ENCODE measurements at regions not wholly inside any gene's neighbourhood (a gene's known extent, or its start where the extent isn't known, plus 50 kb on each side); places are given as distances from the start of the nearest gene placed in this dataset.

DNA sequence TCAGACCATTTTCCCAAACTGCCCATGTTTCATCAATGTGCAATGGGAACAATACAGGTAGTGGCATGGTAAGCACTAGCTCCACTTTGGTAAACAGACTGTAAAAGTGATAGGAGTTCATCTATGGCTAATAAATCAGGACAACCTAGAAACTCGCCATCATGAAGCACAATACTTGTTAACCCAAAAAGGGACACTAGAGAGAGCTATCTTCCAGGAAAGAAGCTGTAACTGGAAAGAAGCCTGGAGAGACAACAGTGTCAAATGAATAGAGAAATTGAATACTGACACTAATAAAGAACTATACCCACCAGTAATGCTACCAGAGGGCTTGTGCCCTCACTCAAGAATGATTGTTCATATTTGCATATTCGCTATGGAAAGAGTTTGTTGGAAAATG is 164.7 kb upstream of the RGS18 start:
- DNase-seq (ENCODE audit: low spot score), result peak; percentile 31
- H3K27me3 ChIP-seq, result no peaks in the 10 kb centered on the region
- Mint-ChIP-seq H3K4me1 (no peaks in the 10 kb centered on the region), H3K9me3 (no peaks in the 10 kb centered on the region), H3K27ac (no peak overlapping the region), H3K27me3 (ENCODE audit: insufficient read depth, low read depth) (no peaks in the 10 kb centered on the region), H3K4me3 (no peak overlapping the region), H3K36me3 (no peaks in the 10 kb centered on the region)
- no peaks in the 10 kb centered on the region for H3F3A ChIP-seq (ENCODE audit: low read depth)
- no peak overlapping the region for H3K27ac ChIP-seq
- H3K9ac ChIP-seq, result no peak overlapping the region
- H4K20me1 ChIP-seq (ENCODE audit: low read depth), result no peaks in the 10 kb centered on the region
- no peak for TF ChIP-seq EZH2 (IDR thresholded peaks at IDR 0.05)
- no peak for TF ChIP-seq EZH2phosphoT487 (IDR thresholded peaks at IDR 0.05)
- TF ChIP-seq, protein P1, sequence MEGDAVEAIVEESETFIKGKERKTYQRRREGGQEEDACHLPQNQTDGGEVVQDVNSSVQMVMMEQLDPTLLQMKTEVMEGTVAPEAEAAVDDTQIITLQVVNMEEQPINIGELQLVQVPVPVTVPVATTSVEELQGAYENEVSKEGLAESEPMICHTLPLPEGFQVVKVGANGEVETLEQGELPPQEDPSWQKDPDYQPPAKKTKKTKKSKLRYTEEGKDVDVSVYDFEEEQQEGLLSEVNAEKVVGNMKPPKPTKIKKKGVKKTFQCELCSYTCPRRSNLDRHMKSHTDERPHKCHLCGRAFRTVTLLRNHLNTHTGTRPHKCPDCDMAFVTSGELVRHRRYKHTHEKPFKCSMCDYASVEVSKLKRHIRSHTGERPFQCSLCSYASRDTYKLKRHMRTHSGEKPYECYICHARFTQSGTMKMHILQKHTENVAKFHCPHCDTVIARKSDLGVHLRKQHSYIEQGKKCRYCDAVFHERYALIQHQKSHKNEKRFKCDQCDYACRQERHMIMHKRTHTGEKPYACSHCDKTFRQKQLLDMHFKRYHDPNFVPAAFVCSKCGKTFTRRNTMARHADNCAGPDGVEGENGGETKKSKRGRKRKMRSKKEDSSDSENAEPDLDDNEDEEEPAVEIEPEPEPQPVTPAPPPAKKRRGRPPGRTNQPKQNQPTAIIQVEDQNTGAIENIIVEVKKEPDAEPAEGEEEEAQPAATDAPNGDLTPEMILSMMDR (IDR thresholded peaks at IDR 0.05), result peak; percentile 49
- no peak overlapping the region for H3K4me2 ChIP-seq
- H3K79me2 ChIP-seq (ENCODE audit: low read depth), result no peaks in the 10 kb centered on the region
- H3K36me3 ChIP-seq, result no peaks in the 10 kb centered on the region
- no peaks in the 10 kb centered on the region for H3K4me1 ChIP-seq
- no peaks in the 10 kb centered on the region for H3K9me3 ChIP-seq (ENCODE audit: low read depth)
- peak overlapping the region; percentile 15 for H2AFZ ChIP-seq (replicated peaks)
- no peak overlapping the region for H3K4me3 ChIP-seq

DNA sequence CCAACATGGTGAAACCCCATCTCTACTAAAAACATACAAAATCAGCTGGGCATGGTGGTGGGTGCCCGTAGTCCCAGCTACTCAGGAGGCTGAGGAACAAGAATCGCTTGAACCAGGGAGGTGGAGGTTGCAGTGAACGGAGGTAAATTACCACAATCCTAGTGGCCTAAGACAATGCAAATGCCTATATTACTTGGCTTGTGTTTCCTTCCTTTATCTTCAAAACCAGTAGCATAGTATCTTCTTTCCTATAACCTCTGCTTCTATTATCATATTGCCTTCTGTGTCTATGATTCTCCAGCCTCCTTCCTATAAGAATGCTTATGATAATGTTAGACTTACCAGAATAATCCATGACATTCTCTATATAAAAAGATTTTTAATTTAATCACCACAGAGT is 156.2 kb upstream of the RGS18 start:
- no peaks in the 10 kb centered on the region for H3K79me2 ChIP-seq (ENCODE audit: low read depth)
- H3K27ac ChIP-seq, result no peak overlapping the region
- Mint-ChIP-seq H3K36me3 (no peaks in the 10 kb centered on the region), H3K27me3 (ENCODE audit: insufficient read depth, low read depth) (no peaks in the 10 kb centered on the region), H3K27ac (no peak overlapping the region), H3K4me1 (no peaks in the 10 kb centered on the region), H3K4me3 (no peak overlapping the region), H3K9me3 (no peaks in the 10 kb centered on the region)
- H3F3A ChIP-seq (ENCODE audit: low read depth), result peaks cover 5% of the 10 kb centered on the region
- H3K36me3 ChIP-seq, result no peaks in the 10 kb centered on the region
- no peak overlapping the region for H3K9ac ChIP-seq
- DNase-seq (ENCODE audit: low spot score), result no peak
- no peak overlapping the region for H3K4me2 ChIP-seq
- H3K9me3 ChIP-seq (ENCODE audit: low read depth), result no peaks in the 10 kb centered on the region
- TF ChIP-seq EZH2phosphoT487 (IDR thresholded peaks at IDR 0.05), result no peak
- TF ChIP-seq, protein P1 (IDR thresholded peaks at IDR 0.05), result no peak
- no peak for TF ChIP-seq EZH2 (IDR thresholded peaks at IDR 0.05)
- H3K27me3 ChIP-seq, result no peaks in the 10 kb centered on the region
- no peak overlapping the region for H2AFZ ChIP-seq (replicated peaks)
- no peaks in the 10 kb centered on the region for H3K4me1 ChIP-seq
- no peaks in the 10 kb centered on the region for H4K20me1 ChIP-seq (ENCODE audit: low read depth)
- H3K4me3 ChIP-seq, result no peak overlapping the region

DNA sequence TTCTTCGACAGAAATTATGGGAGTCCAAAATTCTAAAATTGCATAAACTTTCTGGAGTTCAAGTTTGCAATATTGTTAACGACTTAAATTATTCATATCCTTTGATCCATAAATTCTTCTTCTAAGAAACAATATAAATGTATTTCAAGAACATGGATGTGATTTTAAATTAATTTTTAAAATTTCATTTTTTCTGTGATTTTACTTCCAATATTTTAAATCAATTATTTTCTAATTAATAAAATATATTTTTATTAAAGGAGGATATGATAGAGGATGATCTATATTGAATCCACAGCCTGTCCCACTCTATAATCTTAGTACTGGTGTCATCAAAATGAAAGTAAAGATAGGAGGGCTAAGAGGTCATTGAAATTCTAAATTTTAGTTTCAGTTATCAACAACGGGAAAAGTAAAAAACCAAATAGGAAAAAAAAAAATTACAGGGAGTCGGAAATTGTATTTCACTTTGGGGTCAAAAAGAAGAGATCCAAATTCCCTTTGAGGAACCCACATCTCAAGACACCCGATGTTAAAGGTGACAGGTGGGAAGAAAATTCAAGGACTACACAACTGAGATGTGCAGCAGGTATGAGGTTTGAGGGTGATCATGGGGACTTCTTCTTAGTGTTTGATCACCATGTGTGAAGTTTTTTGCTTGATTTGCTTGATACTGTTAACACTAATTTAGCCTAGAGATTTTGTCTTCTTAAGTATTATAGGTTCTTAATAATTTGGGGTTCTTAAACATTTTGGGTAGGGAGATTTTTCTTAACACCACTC is 154.8 kb upstream of the RGS18 start:
- Histone ChIP-seq H3K4me2 (no peak overlapping the region), H3K4me1 (no peaks in the 10 kb centered on the region), H3K27ac (no peak overlapping the region), H4K20me1 (ENCODE audit: low read depth) (no peaks in the 10 kb centered on the region), H2AFZ (replicated peaks) (no peak overlapping the region), H3K4me3 (no peak overlapping the region), H3F3A (ENCODE audit: low read depth) (peaks cover 5% of the 10 kb centered on the region), H3K9ac (no peak overlapping the region), H3K36me3 (no peaks in the 10 kb centered on the region), H3K9me3 (ENCODE audit: low read depth) (no peaks in the 10 kb centered on the region), H3K79me2 (ENCODE audit: low read depth) (no peaks in the 10 kb centered on the region), H3K27me3 (no peaks in the 10 kb centered on the region)
- H3K4me1 Mint-ChIP-seq, result no peaks in the 10 kb centered on the region
- no peaks in the 10 kb centered on the region for H3K9me3 Mint-ChIP-seq
- H3K36me3 Mint-ChIP-seq, result no peaks in the 10 kb centered on the region
- H3K27me3 Mint-ChIP-seq (ENCODE audit: insufficient read depth, low read depth), result no peaks in the 10 kb centered on the region
- TF ChIP-seq EZH2phosphoT487 (IDR thresholded peaks at IDR 0.05), result no peak
- TF ChIP-seq EZH2 (IDR thresholded peaks at IDR 0.05), result no peak
- TF ChIP-seq, protein P1 (IDR thresholded peaks at IDR 0.05), result no peak
- no peak overlapping the region for H3K27ac Mint-ChIP-seq
- no peak overlapping the region for H3K4me3 Mint-ChIP-seq
- no peak for DNase-seq (ENCODE audit: low spot score)
